SK-N-SH treated with all-trans-retinoic acid at 6 μM for 48 hours (cell line): ENCODE measurements at regions not wholly inside any gene's neighbourhood (a gene's known extent, or its start where the extent isn't known, plus 50 kb on each side); places are given as distances from the start of the nearest gene placed in this dataset.
"Not testable (repeated sequence)": the region's sequence is repeated elsewhere in the genome, so short reads cannot be mapped to it uniquely, and the experiment has no call there.

Source experiments
- ATAC-seq: fragments of 200-7000 bp; cut with Tn5 transposase; 3 replicates; pipeline ENCODE4 v1.9.1; 2020; ENCODE audit warnings: mild to moderate bottlenecking, moderate library complexity
- CSDC2 ChIP-seq: fragments of 250-450 bp; sonication (Bioruptor Pico); IDR thresholded peaks from 2 replicates; pipeline ENCODE4 v1.5.0; 2020; ENCODE audit warnings: mild to moderate bottlenecking, moderate library complexity
- ISL1 ChIP-seq: fragments of 250-450 bp; sonication (Bioruptor Pico); IDR thresholded peaks from 2 replicates; pipeline ENCODE4 v2.1.2; 2022; ENCODE audit warnings: mild to moderate bottlenecking, moderate library complexity
- OSR1 ChIP-seq: fragments of 250-450 bp; sonication (Bioruptor Pico); IDR thresholded peaks from 2 replicates; pipeline ENCODE4 v1.8.0; 2022; ENCODE audit warnings: moderate library complexity, mild to moderate bottlenecking, inconsistent platforms
- PATZ1 ChIP-seq: fragments of 250-450 bp; sonication (Bioruptor Pico); IDR thresholded peaks from 2 replicates; pipeline ENCODE4 v1.8.0; 2020; ENCODE audit warnings: mild to moderate bottlenecking, moderate library complexity, borderline replicate concordance
- PPARA ChIP-seq: fragments of 250-450 bp; sonication (Bioruptor Pico); IDR thresholded peaks from 2 replicates; pipeline ENCODE4 v1.5.0; 2020; ENCODE audit warnings: mild to moderate bottlenecking, borderline replicate concordance
- RARB ChIP-seq: fragments of 250-450 bp; sonication (Bioruptor Pico); IDR thresholded peaks from 2 replicates; pipeline ENCODE4 v1.8.0; 2021; ENCODE audit warnings: mild to moderate bottlenecking, moderate library complexity
- TCF4 ChIP-seq: fragments of 250-450 bp; sonication (Bioruptor Pico); IDR thresholded peaks from 2 replicates; pipeline ENCODE4 v1.8.0; 2021; ENCODE audit warnings: mild to moderate bottlenecking, moderate library complexity, borderline replicate concordance
- TOX ChIP-seq: fragments of 250-450 bp; sonication (Bioruptor Pico); IDR thresholded peaks from 2 replicates; pipeline ENCODE4 v1.8.0; 2021; ENCODE audit warnings: mild to moderate bottlenecking, moderate library complexity, borderline replicate concordance
- TSHZ2 ChIP-seq: fragments of 250-450 bp; sonication (Bioruptor Pico); IDR thresholded peaks from 2 replicates; pipeline ENCODE4 v1.5.0; 2020; ENCODE audit warnings: mild to moderate bottlenecking, moderate library complexity
- ZFP30 ChIP-seq: fragments of 450-650 bp; formaldehyde crosslinking; IDR thresholded peaks from 2 replicates; pipeline ENCODE4 v1.5.0; 2022; ENCODE audit warnings: mild to moderate bottlenecking, moderate library complexity
- ZNF565 ChIP-seq: fragments of 450-650 bp; formaldehyde crosslinking; conservative IDR thresholded peaks from 2 replicates; pipeline ENCODE4 v1.5.0; 2020; ENCODE audit warnings: low read depth, mild to moderate bottlenecking, moderate library complexity
- ZNF8 ChIP-seq: fragments of 450-650 bp; formaldehyde crosslinking; IDR thresholded peaks from 2 replicates; pipeline ENCODE4 v1.5.0; 2020; ENCODE audit warnings: mild to moderate bottlenecking, moderate library complexity
- TF ChIP-seq, protein P1 (sequence below): fragments of 250-450 bp; sonication (Bioruptor Pico); IDR thresholded peaks from 2 replicates; pipeline ENCODE4 v1.5.1; 2020; ENCODE audit warnings: low read depth, mild to moderate bottlenecking, moderate library complexity
- TF ChIP-seq, protein P2 (sequence below): fragments of 250-450 bp; sonication (Bioruptor Pico); IDR thresholded peaks from 2 replicates; pipeline ENCODE4 v1.5.1; 2021; ENCODE audit warnings: mild to moderate bottlenecking, moderate library complexity

GRCh38 chr12:88836156-88836555 is 255.9 kb upstream of the KITLG start:
- TF ChIP-seq, protein P1, sequence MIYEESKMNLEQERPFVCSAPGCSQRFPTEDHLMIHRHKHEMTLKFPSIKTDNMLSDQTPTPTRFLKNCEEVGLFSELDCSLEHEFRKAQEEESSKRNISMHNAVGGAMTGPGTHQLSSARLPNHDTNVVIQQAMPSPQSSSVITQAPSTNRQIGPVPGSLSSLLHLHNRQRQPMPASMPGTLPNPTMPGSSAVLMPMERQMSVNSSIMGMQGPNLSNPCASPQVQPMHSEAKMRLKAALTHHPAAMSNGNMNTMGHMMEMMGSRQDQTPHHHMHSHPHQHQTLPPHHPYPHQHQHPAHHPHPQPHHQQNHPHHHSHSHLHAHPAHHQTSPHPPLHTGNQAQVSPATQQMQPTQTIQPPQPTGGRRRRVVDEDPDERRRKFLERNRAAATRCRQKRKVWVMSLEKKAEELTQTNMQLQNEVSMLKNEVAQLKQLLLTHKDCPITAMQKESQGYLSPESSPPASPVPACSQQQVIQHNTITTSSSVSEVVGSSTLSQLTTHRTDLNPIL: no peak
- TF ChIP-seq, protein P2, sequence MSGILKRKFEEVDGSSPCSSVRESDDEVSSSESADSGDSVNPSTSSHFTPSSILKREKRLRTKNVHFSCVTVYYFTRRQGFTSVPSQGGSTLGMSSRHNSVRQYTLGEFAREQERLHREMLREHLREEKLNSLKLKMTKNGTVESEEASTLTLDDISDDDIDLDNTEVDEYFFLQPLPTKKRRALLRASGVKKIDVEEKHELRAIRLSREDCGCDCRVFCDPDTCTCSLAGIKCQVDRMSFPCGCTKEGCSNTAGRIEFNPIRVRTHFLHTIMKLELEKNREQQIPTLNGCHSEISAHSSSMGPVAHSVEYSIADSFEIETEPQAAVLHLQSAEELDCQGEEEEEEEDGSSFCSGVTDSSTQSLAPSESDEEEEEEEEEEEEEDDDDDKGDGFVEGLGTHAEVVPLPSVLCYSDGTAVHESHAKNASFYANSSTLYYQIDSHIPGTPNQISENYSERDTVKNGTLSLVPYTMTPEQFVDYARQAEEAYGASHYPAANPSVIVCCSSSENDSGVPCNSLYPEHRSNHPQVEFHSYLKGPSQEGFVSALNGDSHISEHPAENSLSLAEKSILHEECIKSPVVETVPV: no peak
- TF ChIP-seq RARB: no peak
- no peak for TF ChIP-seq OSR1
- no peak for TF ChIP-seq ZNF565 (CRISPR knock-in tag)

GRCh38 chr12:88834226-88834625 is 254.0 kb upstream of the KITLG start:
- TF ChIP-seq, protein P2: no peak
- no peak for TF ChIP-seq TCF4 (CRISPR knock-in tag)
- TF ChIP-seq ZFP30 (CRISPR knock-in tag): no peak
- no peak for TF ChIP-seq TOX (CRISPR knock-in tag)
- TF ChIP-seq OSR1: no peak
- no peak for TF ChIP-seq CSDC2 (CRISPR knock-in tag)
- TF ChIP-seq TSHZ2 (CRISPR knock-in tag): no peak
- TF ChIP-seq PPARA (CRISPR knock-in tag): no peak
- TF ChIP-seq PATZ1 (CRISPR knock-in tag): no peak
- peak; percentile 22; the same call in 1 of the 3 replicates for ATAC-seq

More at GRCh38 chr12:88836156-88836555, 255.9 kb upstream of the KITLG start:
- ATAC-seq: no peak

- TF ChIP-seq PPARA (CRISPR knock-in tag) (no peak), OSR1 (no peak), ISL1 (CRISPR knock-in tag) (no peak)
- TF ChIP-seq, protein P2: no peak
Measured at GRCh38 chr12:88833641-88834116, 253.4 kb upstream of the KITLG start.

GRCh38 chr12:88828537-88828936 is 248.3 kb upstream of the KITLG start:
- ATAC-seq: not testable (repeated sequence)

More at GRCh38 chr12:88833641-88834116, 253.4 kb upstream of the KITLG start:
- ATAC-seq: peak; percentile 16; the same call in 2 of the 3 replicates

GRCh38 chr12:88820012-88820411 is 239.7 kb upstream of the KITLG start:
- no peak for ATAC-seq
- TF ChIP-seq OSR1: no peak
- peak; percentile 92 for TF ChIP-seq ZNF8 (CRISPR knock-in tag)
